ENCODE measurements at regions not wholly inside any gene's neighbourhood (a gene's known extent, or its start where the extent isn't known, plus 50 kb on each side); places are given as distances from the start of the nearest gene placed in this dataset.

- no peak for DNase-seq
These were observed 417.7 kb downstream of the TAF11L14 start for GRCh38 chr5:18051953-18052352.

DNA sequence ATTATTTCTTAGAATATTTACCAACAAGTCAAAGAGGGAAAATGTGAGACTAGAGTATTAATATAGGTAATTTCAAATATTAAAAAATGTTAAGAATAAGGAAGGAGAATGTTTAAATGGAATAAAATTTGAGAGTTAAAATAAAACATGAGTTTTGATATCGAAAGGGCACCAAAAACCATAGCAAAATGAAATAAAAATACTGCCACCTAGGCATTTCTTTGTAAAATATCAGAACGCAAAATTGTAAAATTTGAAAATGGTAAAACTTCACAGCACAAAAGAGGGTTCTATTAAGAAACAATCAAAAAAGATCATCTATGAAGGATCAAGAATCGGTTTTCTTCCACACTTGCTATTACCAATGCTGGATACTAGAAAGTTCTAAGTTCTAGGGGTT, 418.3 kb downstream of the TAF11L14 start:
- no peak for DNase-seq

DNA sequence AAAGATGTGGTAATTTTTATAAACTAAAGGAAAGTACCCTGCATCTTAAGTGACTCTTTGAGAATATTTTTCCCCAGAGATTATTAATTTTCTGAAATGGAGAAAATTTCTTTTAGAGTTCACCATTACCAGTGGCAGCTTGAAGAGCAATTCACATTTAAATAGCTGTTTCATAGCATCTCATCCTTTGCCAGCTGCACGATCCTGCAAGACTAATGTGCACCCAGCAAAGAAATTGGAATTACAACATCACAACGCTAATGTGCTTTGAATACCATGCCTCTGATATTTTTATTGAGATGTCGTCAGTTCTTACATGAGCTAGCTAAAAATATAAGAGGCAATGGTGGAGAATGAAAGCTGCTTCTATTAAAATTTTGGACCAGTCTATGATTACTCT, 423.5 kb downstream of the TAF11L14 start:
- DNase-seq: no peak

DNA sequence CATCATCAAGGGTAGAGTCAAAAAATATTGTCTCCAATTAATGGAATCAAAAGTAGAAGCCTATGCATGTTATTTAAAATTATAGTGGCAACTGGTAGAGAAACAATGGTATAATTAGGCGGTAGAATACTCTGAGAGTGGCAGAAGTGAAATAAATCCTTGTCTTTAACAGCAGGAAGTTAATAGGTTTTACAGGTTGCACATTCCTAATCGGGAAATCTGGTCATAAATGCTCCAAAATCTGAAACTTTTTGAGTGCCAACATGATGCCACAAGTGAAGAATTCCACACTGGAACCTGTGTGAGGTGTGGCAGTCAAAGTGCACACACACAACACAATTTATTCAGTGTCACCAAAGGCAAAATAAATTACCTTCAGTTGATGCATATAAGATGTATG, 433.4 kb downstream of the TAF11L14 start:
- no peak for DNase-seq

DNA sequence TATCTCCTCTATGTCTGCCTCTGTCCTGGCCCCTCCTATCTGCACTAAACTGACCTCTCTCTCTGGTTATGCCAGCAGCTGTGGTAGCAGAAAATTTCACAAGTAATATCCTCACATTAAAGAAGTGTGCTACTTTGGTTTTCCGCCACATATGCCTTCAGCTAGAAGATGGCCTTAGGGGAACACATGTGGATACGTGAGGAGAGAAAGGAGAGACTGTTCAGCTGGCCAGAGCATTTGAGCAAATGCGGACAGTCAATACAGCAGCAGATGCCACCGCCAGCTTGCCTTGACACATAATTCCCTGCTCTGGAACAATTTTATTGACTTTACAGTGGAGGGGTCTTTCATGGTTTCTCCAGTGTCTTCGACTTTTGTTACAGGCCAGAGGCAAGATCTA, 434.6 kb downstream of the TAF11L14 start:
- no peak for DNase-seq

DNA sequence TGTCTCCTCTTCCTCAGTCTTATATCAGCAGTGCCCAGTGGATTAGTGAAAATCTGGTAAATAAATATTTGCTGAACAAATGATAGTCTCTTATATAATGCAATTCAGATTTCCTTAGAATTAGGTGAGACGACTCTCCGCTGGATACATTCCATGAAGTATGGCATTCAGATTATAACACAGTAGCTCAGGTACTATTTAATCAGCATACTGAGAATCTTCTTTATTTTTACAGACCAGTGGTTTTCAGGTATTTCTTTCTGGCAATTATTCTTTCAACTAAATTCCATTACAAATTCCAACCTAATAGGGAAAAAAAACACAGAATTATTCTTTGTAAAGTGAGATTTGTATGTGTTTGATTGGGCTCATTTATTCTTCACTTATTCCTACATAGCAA, 435.5 kb downstream of the TAF11L14 start:
- no peak for DNase-seq

- no peak for DNase-seq
These were observed 438.3 kb downstream of the TAF11L14 start for GRCh38 chr5:18072600-18072999.

GRCh38 chr5:18074961-18075360, 440.7 kb downstream of the TAF11L14 start:
- DNase-seq: no peak

DNA sequence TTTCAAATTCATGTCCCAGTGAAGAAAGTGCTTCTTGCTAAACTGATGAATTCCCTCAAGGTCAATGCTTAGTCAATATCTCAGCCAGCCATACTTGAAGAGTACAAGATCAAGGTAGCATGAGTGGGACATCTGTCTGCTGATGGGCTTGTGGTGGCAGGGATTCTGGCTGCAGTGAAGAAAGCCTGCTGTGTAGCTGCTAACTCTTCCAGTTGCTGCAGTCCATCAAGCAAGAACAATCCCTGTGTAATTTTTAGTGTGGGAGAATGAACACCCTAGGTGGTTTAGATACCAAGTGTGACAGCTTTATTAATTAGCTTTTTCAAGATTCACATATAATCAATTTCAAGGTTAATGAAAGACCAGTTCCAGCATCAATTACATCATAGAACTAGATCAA, 443.9 kb downstream of the TAF11L14 start:
- DNase-seq: no peak

GRCh38 chr5:18079831-18080230, 445.6 kb downstream of the TAF11L14 start:
- no peak for DNase-seq

- DNase-seq: no peak
These were observed 453.8 kb downstream of the TAF11L14 start for GRCh38 chr5:18088020-18088579.

DNA sequence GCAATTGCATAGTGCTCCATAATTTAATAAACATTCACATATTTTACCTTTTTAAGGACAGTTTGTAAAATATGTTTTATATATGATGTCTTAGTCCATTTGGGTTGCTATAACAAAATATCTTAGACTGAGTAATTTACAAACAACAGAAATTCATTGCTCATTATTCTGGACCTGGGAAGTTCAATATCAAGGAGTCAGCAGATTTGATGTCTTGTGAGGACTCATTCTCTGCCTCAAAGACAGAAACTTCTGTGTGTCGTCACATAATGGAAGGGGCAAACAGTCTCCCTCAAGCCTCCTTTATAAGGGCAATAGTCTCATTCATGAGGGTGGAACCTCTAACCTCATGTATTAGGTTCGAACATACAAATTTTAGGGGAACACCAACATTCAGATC, 455.9 kb downstream of the TAF11L14 start:
- DNase-seq: no peak

DNA sequence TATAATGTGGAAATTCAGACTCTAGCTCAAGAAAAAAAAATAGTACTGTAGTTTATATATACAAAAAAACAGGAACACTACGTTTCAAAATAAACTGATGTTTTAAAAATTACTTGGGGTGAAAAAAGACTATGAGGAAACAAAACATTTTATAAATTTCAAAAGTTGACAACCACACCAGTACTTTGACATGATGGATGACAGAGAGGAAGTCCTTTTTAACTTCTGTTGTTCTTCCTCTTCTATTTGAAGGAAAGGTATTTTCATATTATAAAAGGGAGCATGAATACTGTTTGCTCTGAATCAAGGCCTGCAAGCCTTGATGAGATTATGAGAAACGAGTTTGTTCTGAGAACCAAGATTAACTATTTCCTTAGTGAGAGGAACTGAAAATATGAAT, 456.9 kb downstream of the TAF11L14 start:
- DNase-seq: no peak

DNA sequence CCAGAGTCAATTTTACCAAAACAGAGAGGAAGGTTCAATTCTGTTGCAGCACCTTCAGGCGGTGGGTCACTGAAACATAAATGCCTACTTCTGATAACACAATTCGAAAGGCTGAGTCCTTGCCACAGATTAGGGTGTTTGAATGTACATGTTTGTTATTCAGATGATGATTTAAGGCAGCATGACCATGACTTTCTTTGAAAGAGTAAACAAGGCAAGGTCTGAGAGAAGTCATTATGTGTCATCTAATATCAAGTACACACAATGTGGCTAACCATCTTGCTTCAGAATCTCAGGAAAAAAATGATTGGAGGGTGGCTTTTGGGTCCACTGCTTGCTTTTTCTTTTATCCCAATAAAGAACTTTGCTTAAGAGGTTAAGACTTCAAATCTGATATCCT, 457.5 kb downstream of the TAF11L14 start:
- no peak for DNase-seq

DNA sequence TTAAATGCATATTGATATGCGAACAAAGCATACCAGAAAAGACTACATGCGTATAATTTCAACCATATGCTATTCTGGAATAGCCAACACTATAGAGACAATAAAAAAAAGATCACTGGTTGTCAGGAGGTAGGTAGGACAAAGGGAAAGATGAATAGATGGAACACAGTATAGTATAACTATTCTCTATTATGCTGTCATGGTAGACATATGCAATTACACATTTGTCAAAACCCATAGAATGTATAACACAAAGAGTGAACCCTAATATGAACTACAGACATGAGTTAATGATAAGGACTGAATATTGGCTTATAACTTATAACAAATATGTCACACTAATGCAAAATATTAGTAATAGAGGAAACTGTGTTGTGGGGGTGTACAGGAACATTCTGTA, 460.8 kb downstream of the TAF11L14 start:
- no peak for DNase-seq

GRCh38 chr5:18097817-18098216, 463.6 kb downstream of the TAF11L14 start:
- DNase-seq: no peak

- no peak for DNase-seq
These were observed 464.4 kb downstream of the TAF11L14 start for GRCh38 chr5:18098691-18099090.

GRCh38 chr5:18099261-18099660, 465.0 kb downstream of the TAF11L14 start:
- no peak for DNase-seq

- DNase-seq: no peak
These were observed 467.3 kb downstream of the TAF11L14 start for GRCh38 chr5:18101532-18101931.

GRCh38 chr5:18102733-18103132, 468.5 kb downstream of the TAF11L14 start:
- no peak for DNase-seq

DNA sequence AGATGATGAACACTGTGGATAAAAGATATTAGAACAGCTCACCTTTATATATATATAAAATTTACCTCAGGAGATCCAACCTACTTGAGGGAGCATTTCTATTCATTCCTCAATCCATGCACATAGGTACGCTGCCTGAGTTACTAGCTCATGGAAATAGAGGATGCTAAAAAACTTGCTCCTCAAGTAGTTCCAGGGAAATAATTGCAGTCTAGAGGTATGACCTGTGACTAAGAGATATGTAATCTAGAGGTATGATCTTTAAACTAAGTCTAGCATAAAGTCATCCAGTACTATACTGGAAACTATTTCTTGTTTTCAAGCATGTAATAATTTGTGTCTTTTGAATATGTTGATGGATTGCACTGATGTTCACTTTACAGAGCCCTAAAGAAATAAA, 471.2 kb downstream of the TAF11L14 start:
- DNase-seq: no peak

DNA sequence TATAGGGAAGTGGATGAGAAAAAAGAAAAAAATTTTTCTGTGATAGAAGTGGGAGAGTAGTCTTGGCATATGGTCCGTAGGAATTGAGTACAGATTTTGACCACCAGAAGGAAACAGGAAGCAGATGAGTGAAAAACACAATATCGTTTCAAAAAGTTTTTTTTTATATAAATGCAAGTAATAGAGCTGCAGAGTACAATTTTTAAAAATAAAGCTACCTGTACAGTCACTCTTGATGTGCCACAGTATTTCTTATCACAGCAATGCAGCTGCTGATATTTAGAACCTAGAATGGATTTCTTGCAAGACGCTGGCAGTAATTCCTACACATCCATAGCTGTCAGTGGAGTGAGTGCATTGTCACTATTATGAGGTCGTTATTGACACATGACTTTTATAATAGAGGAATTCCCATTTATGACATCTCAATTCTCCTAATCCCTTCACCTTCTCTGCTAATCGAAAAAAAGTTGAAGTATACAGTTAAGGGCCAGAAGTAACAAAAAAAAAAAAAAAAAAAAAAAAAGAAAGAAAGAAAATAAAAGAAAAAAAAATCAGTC, 477.7 kb downstream of the TAF11L14 start:
- no peak for DNase-seq

- DNase-seq: no peak
These were observed 479.5 kb downstream of the TAF11L14 start for GRCh38 chr5:18113721-18114120.

DNA sequence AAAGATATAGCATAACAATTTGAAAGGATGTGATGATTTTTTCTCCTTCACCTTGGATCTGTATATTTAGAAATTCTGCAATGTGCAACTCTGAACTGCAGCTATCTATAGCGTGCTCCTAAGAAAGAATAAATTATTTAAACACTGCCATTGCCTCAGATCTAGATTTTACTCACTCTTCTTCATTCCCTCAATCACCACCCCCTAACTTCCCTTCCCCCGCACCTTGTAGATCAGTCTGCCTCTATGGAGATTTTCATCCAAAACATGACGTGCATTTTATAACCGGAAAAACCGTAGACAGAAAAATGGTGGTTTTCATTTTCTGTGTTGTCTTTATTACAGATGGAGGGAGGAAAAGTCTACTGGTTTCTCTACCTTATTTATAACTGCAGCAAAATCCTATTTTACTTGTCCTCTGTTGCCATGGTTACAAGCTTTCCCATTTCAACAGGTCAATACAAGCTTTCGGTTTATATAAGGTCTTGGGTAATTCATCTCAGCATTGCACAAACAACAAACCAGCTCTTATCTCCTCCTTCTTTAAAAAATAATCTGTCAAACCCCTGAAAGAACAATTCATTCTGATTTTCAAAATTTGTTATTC, 480.0 kb downstream of the TAF11L14 start:
- no peak for DNase-seq

DNA sequence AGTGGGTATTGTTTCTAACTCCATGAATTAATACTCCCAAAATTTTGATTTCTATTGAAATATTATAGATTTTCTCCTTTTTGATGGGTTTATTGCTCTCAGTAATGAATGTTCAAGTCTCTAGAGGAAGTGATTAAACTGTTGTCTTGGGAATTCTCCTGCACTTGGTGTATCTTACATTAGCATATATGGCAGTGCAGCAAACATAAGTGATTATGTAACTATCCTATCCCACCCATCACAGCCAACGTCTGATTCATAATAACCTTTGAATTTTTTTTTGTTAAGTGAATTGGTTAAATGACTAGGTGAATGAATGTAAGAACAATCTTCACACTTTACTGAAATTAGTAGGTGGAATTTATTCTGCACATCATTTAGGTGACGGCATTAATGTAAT, 483.7 kb downstream of the TAF11L14 start:
- no peak for DNase-seq
